ENCODE measurements at regions not wholly inside any gene's neighbourhood (a gene's known extent, or its start where the extent isn't known, plus 50 kb on each side); places are given as distances from the start of the nearest gene placed in this dataset.

GRCh38 chr22:49036513-49036912, 791.2 kb downstream of the BRD1 start (continued):
- TF ChIP-seq LRRFIP1 (CRISPR knock-in tag; conservative IDR thresholded peaks at IDR 0.05) (no peak), KDM3A (CRISPR knock-in tag; IDR thresholded peaks at IDR 0.05; ENCODE audit: low read depth) (no peak), IRF2 (CRISPR knock-in tag; IDR thresholded peaks at IDR 0.05) (no peak), ZBTB2 (CRISPR knock-in tag; IDR thresholded peaks at IDR 0.05; ENCODE audit: low read depth) (no peak), ZGPAT (CRISPR knock-in tag; IDR thresholded peaks at IDR 0.05) (no peak), TBX3 (IDR thresholded peaks at IDR 0.05; ENCODE audit: borderline replicate concordance) (no peak), FOXC1 (CRISPR knock-in tag; IDR thresholded peaks at IDR 0.05; ENCODE audit: borderline replicate concordance) (no peak), ZNF629 (CRISPR knock-in tag; conservative IDR thresholded peaks at IDR 0.05) (no peak), GMEB1 (CRISPR knock-in tag; IDR thresholded peaks at IDR 0.05; ENCODE audit: borderline replicate concordance) (no peak), ZNF883 (CRISPR knock-in tag; IDR thresholded peaks at IDR 0.05; ENCODE audit: not compliant biosample characterization) (no peak), ZNF414 (CRISPR knock-in tag; IDR thresholded peaks at IDR 0.05) (no peak), BRCA1 (CRISPR knock-in tag; IDR thresholded peaks at IDR 0.05) (no peak), ZNF430 (CRISPR knock-in tag; IDR thresholded peaks at IDR 0.05) (no peak)

Data from HepG2 (cell line).